Fibroblast of villous mesenchyme (primary cell): ENCODE measurements at regions not wholly inside any gene's neighbourhood (a gene's known extent, or its start where the extent isn't known, plus 50 kb on each side); places are given as distances from the start of the nearest gene placed in this dataset.
A peak's percentile ranks its signal among the peaks of the same experiment; 100 is the strongest.

ENCODE experiments used
- DNase-seq: peaks from one replicate; pipeline ENCODE4 v3.0.0-alpha.2; 2010; ENCODE audit warnings: low read depth
- H3K4me3 ChIP-seq: 2 replicates; pipeline ENCODE4 v1.5.1; 2011; ENCODE audit warnings: low read depth, mild to moderate bottlenecking, low read length
- CTCF ChIP-seq: IDR thresholded peaks from 2 replicates; pipeline ENCODE4 v1.5.1; 2012; ENCODE audit warnings: low read depth, mild to moderate bottlenecking, low read length; ENCODE audit not compliant: insufficient read depth

GRCh38 chrX:30971774-30972603, 82.9 kb upstream of the TAB3 start:
- peak; percentile 68 for TF ChIP-seq CTCF
- DNase-seq: peak; percentile 29
- no peak overlapping the region for H3K4me3 ChIP-seq

GRCh38 chrX:30967516-30967915, 78.5 kb upstream of the TAB3 start:
- no peak for TF ChIP-seq CTCF
- DNase-seq: no peak
- no peak overlapping the region for H3K4me3 ChIP-seq

GRCh38 chrX:30965767-30966166, 76.7 kb upstream of the TAB3 start:
- H3K4me3 ChIP-seq: no peak overlapping the region
- DNase-seq: no peak

GRCh38 chrX:30961387-30962174, 72.5 kb upstream of the TAB3 start:
- TF ChIP-seq CTCF: no peak
- DNase-seq: no peak
- no peak overlapping the region for H3K4me3 ChIP-seq

More at GRCh38 chrX:30965767-30966166, 76.7 kb upstream of the TAB3 start:
- TF ChIP-seq CTCF: no peak

- no peak for TF ChIP-seq CTCF
- DNase-seq: peak; percentile 13
These were observed 68.7 kb upstream of the TAB3 start for GRCh38 chrX:30957753-30958152.

GRCh38 chrX:30955687-30956086, 66.6 kb upstream of the TAB3 start:
- no peak for DNase-seq
- TF ChIP-seq CTCF: no peak
- H3K4me3 ChIP-seq: no peak overlapping the region

More at GRCh38 chrX:30957753-30958152, 68.7 kb upstream of the TAB3 start:
- no peak overlapping the region for H3K4me3 ChIP-seq
